Vagina (tissue), 2 donors: ENCODE measurements at regions not wholly inside any gene's neighbourhood (a gene's known extent, or its start where the extent isn't known, plus 50 kb on each side); places are given as distances from the start of the nearest gene placed in this dataset.

Experiments used
- POLR2AphosphoS5 ChIP-seq, 2 donors: sonication (generic); formaldehyde crosslinking; IDR thresholded peaks; one replicate each; pipeline ENCODE4 v1.9.0; 2017; ENCODE audit warnings: antibody characterized with exemption in 2 of 2, mild to moderate bottlenecking in 2 of 2, low read depth in 1 of 2; ENCODE audit not compliant: insufficient read depth in 1 of 2
- TF ChIP-seq, protein P1 (sequence below), 3 experiments: fragments of 450-650 bp in 2 of 3; fragments of 200-600 bp in 1 of 3; sonication (generic) in 1 of 3; IDR thresholded peaks; one replicate each; pipeline ENCODE4 v1.5.1; 2017 to 2019; ENCODE audit warnings: antibody characterized with exemption in 3 of 3, mild to moderate bottlenecking in 2 of 3, moderate library complexity in 2 of 3

DNA sequence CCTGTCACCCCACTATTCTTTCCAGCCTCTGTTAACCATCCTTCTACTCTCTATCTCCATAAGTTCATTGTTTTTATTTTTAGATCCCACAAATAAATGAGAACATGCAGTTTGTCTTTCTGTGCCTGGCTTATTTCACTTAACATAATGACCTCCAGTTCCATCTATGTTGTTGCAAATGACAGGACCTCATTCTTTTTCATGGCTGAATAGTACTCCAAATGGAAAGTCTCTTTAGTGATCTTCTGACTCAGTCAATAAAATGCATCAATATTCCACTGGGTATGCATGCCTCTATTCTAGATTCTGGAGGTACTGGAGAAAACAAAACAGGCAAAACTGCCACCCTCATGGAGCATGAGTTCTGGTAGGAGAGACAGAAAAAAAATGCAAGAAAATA is 459.0 kb downstream of the XYLT1 start:
- TF ChIP-seq, protein P1, sequence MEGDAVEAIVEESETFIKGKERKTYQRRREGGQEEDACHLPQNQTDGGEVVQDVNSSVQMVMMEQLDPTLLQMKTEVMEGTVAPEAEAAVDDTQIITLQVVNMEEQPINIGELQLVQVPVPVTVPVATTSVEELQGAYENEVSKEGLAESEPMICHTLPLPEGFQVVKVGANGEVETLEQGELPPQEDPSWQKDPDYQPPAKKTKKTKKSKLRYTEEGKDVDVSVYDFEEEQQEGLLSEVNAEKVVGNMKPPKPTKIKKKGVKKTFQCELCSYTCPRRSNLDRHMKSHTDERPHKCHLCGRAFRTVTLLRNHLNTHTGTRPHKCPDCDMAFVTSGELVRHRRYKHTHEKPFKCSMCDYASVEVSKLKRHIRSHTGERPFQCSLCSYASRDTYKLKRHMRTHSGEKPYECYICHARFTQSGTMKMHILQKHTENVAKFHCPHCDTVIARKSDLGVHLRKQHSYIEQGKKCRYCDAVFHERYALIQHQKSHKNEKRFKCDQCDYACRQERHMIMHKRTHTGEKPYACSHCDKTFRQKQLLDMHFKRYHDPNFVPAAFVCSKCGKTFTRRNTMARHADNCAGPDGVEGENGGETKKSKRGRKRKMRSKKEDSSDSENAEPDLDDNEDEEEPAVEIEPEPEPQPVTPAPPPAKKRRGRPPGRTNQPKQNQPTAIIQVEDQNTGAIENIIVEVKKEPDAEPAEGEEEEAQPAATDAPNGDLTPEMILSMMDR (IDR thresholded peaks at IDR 0.05), result no peak
- TF ChIP-seq POLR2AphosphoS5 (IDR thresholded peaks at IDR 0.05; ENCODE audit: insufficient read depth in 1 of 2, low read depth in 1 of 2), result no peak
